Activated CD4-positive, alpha-beta T cell treated with anti-CD3 and anti-CD28 coated beads, Interleukin-2, amount 10 ng/mL, durations not matched to agents 7 days and 5 days (primary cell): ENCODE measurements at regions not wholly inside any gene's neighbourhood (a gene's known extent, or its start where the extent isn't known, plus 50 kb on each side); places are given as distances from the start of the nearest gene placed in this dataset.
"Not testable (repeated sequence)": the region's sequence is repeated elsewhere in the genome, so short reads cannot be mapped to it uniquely, and the experiment has no call there.

Experiments
- CTCF ChIA-PET: fragments of 350-600 bp; sonication (Branson Sonifier 250); formaldehyde crosslinking; loops from one replicate; lab custom pipeline; 2021; ENCODE audit warnings: antibody characterized with exemption; lab: Charles Lee
- POLR2A ChIA-PET: fragments of 350-600 bp; sonication (Branson Sonifier 250); formaldehyde crosslinking; loops from one replicate; lab custom pipeline; 2021; ENCODE audit warnings: antibody characterized with exemption; lab: Charles Lee
- DNase-seq: peaks from one replicate; pipeline ENCODE4 v3.0.0-alpha.2; 2020
- H3K27ac Mint-ChIP-seq: one replicate; pipeline ENCODE4 v1.8.0; 2021; ENCODE audit warnings: mild to moderate bottlenecking, moderate library complexity, mixed read lengths
- H3K27me3 Mint-ChIP-seq: one replicate; pipeline ENCODE4 v1.8.0; 2021; ENCODE audit warnings: mixed read lengths
- H3K36me3 Mint-ChIP-seq: one replicate; pipeline ENCODE4 v1.8.0; 2021; ENCODE audit warnings: low read depth, mixed read lengths
- H3K4me1 Mint-ChIP-seq: one replicate; pipeline ENCODE4 v1.8.0; 2021; ENCODE audit warnings: mixed read lengths
- H3K4me3 Mint-ChIP-seq: one replicate; pipeline ENCODE4 v1.8.0; 2021; ENCODE audit warnings: mild to moderate bottlenecking, moderate library complexity, mixed read lengths
- H3K9me3 Mint-ChIP-seq: one replicate; pipeline ENCODE4 v1.8.0; 2021; ENCODE audit warnings: mixed read lengths

- H3K9me3 Mint-ChIP-seq: peaks cover 9% of the 10 kb centered on the region
- peaks cover 8% of the 10 kb centered on the region for H3K36me3 Mint-ChIP-seq
- POLR2A ChIA-PET: no interaction called here
- peaks cover 2% of the 10 kb centered on the region for H3K27me3 Mint-ChIP-seq
- DNase-seq: no peak
- CTCF ChIA-PET: interaction anchor here (1.3 kb wide), 1 partner anchor 13 kb away, joined by 3 read pairs; no protein-coding TSS in a partner anchor
- no peak overlapping the region for H3K27ac Mint-ChIP-seq
- H3K4me1 Mint-ChIP-seq: peaks cover 9% of the 10 kb centered on the region
- H3K4me3 Mint-ChIP-seq: no peak overlapping the region
Observed at GRCh38 chr4:108417923-108418322, 202.5 kb upstream of the RPL34 start.

GRCh38 chr4:108416831-108417230, 203.5 kb upstream of the RPL34 start:
- no peak overlapping the region for H3K4me3 Mint-ChIP-seq
- H3K27ac Mint-ChIP-seq: no peak overlapping the region
- H3K9me3 Mint-ChIP-seq: peaks cover 5% of the 10 kb centered on the region
- peaks cover 9% of the 10 kb centered on the region for H3K4me1 Mint-ChIP-seq
- CTCF ChIA-PET: interaction anchor here (0.6 kb wide), 1 partner anchor 145 kb away, joined by 4 read pairs; no protein-coding TSS in a partner anchor
- DNase-seq: no peak
- POLR2A ChIA-PET: no interaction called here
- peaks cover 3% of the 10 kb centered on the region for H3K27me3 Mint-ChIP-seq
- peaks cover 3% of the 10 kb centered on the region for H3K36me3 Mint-ChIP-seq

- DNase-seq: no peak
- H3K4me3 Mint-ChIP-seq: no peak overlapping the region
- peaks cover 3% of the 10 kb centered on the region for H3K9me3 Mint-ChIP-seq
- CTCF ChIA-PET: no interaction called here
- peaks cover 1% of the 10 kb centered on the region for H3K36me3 Mint-ChIP-seq
- POLR2A ChIA-PET: no interaction called here
- no peak overlapping the region for H3K27ac Mint-ChIP-seq
- H3K4me1 Mint-ChIP-seq: peaks cover 9% of the 10 kb centered on the region
- H3K27me3 Mint-ChIP-seq: peaks cover 9% of the 10 kb centered on the region
Observed at GRCh38 chr4:108415389-108415788, 205.0 kb upstream of the RPL34 start.

GRCh38 chr4:108411836-108412235, 208.5 kb upstream of the RPL34 start:
- ChIA-PET POLR2A (no interaction called here), CTCF (no interaction called here)
- no peaks in the 10 kb centered on the region for H3K4me1 Mint-ChIP-seq
- peaks cover 11% of the 10 kb centered on the region for H3K27me3 Mint-ChIP-seq
- H3K27ac Mint-ChIP-seq: no peak overlapping the region
- no peaks in the 10 kb centered on the region for H3K36me3 Mint-ChIP-seq
- H3K4me3 Mint-ChIP-seq: no peak overlapping the region
- DNase-seq: no peak
- H3K9me3 Mint-ChIP-seq: peaks cover 3% of the 10 kb centered on the region

GRCh38 chr4:108409691-108410090, 210.7 kb upstream of the RPL34 start:
- peaks cover 11% of the 10 kb centered on the region for H3K27me3 Mint-ChIP-seq
- H3K4me3 Mint-ChIP-seq, CTCF ChIA-PET: not testable (repeated sequence)

GRCh38 chr4:108405586-108405985, 214.8 kb upstream of the RPL34 start:
- Mint-ChIP-seq H3K27ac (no peak overlapping the region), H3K36me3 (peaks cover 5% of the 10 kb centered on the region), H3K4me1 (no peaks in the 10 kb centered on the region), H3K27me3 (peaks cover 2% of the 10 kb centered on the region), H3K4me3 (no peak overlapping the region), H3K9me3 (peaks cover 18% of the 10 kb centered on the region)
- no peak for DNase-seq
- CTCF ChIA-PET: no interaction called here
- POLR2A ChIA-PET: no interaction called here

More at GRCh38 chr4:108409691-108410090, 210.7 kb upstream of the RPL34 start:
- H3K9me3 Mint-ChIP-seq: peaks cover 18% of the 10 kb centered on the region
- H3K4me1 Mint-ChIP-seq, DNase-seq, H3K27ac Mint-ChIP-seq, H3K36me3 Mint-ChIP-seq, POLR2A ChIA-PET: not testable (repeated sequence)

GRCh38 chr4:108400309-108400708, 220.1 kb upstream of the RPL34 start:
- Mint-ChIP-seq H3K27me3 (no peaks in the 10 kb centered on the region), H3K9me3 (peaks cover 4% of the 10 kb centered on the region), H3K27ac (no peak overlapping the region), H3K36me3 (no peaks in the 10 kb centered on the region), H3K4me1 (no peaks in the 10 kb centered on the region), H3K4me3 (no peak overlapping the region)
- DNase-seq: no peak
- ChIA-PET POLR2A (no interaction called here), CTCF (no interaction called here)

- H3K27me3 Mint-ChIP-seq: no peaks in the 10 kb centered on the region
- POLR2A ChIA-PET: no interaction called here
- DNase-seq: no peak
- CTCF ChIA-PET: no interaction called here
- H3K27ac Mint-ChIP-seq: no peak overlapping the region
- peaks cover 5% of the 10 kb centered on the region for H3K4me1 Mint-ChIP-seq
- peaks cover under 1% of the 10 kb centered on the region for H3K9me3 Mint-ChIP-seq
- H3K4me3 Mint-ChIP-seq: no peak overlapping the region
- no peaks in the 10 kb centered on the region for H3K36me3 Mint-ChIP-seq
Observed at GRCh38 chr4:108399610-108400265, 220.6 kb upstream of the RPL34 start.

- no peak overlapping the region for H3K4me3 Mint-ChIP-seq
- POLR2A ChIA-PET: no interaction called here
Observed at GRCh38 chr4:108398836-108399235, 221.5 kb upstream of the RPL34 start.

GRCh38 chr4:108398316-108398715, 222.1 kb upstream of the RPL34 start:
- H3K9me3 Mint-ChIP-seq: no peaks in the 10 kb centered on the region
- CTCF ChIA-PET: no interaction called here
- no peaks in the 10 kb centered on the region for H3K36me3 Mint-ChIP-seq
- H3K27ac Mint-ChIP-seq: no peak overlapping the region
- peaks cover 5% of the 10 kb centered on the region for H3K4me1 Mint-ChIP-seq
- POLR2A ChIA-PET: no interaction called here
- DNase-seq: no peak
- no peaks in the 10 kb centered on the region for H3K27me3 Mint-ChIP-seq
- no peak overlapping the region for H3K4me3 Mint-ChIP-seq

More at GRCh38 chr4:108398836-108399235, 221.5 kb upstream of the RPL34 start:
- Mint-ChIP-seq H3K36me3 (no peaks in the 10 kb centered on the region), H3K27me3 (no peaks in the 10 kb centered on the region), H3K4me1 (peaks cover 5% of the 10 kb centered on the region), H3K9me3 (no peaks in the 10 kb centered on the region), H3K27ac (no peak overlapping the region)
- CTCF ChIA-PET: no interaction called here
- DNase-seq: no peak

- no peaks in the 10 kb centered on the region for H3K36me3 Mint-ChIP-seq
- no peak overlapping the region for H3K4me3 Mint-ChIP-seq
- CTCF ChIA-PET: no interaction called here
- H3K27me3 Mint-ChIP-seq: no peaks in the 10 kb centered on the region
- no peaks in the 10 kb centered on the region for H3K9me3 Mint-ChIP-seq
- DNase-seq: no peak
- H3K27ac Mint-ChIP-seq: no peak overlapping the region
- peaks cover 5% of the 10 kb centered on the region for H3K4me1 Mint-ChIP-seq
- POLR2A ChIA-PET: no interaction called here
Observed at GRCh38 chr4:108397850-108398249, 222.5 kb upstream of the RPL34 start.

- H3K36me3 Mint-ChIP-seq: no peaks in the 10 kb centered on the region
- H3K27me3 Mint-ChIP-seq: no peaks in the 10 kb centered on the region
- H3K9me3 Mint-ChIP-seq: no peaks in the 10 kb centered on the region
- no peak overlapping the region for H3K27ac Mint-ChIP-seq
- H3K4me3 Mint-ChIP-seq: no peak overlapping the region
- CTCF ChIA-PET: no interaction called here
- DNase-seq: no peak
- peaks cover 5% of the 10 kb centered on the region for H3K4me1 Mint-ChIP-seq
- POLR2A ChIA-PET: no interaction called here
Observed at GRCh38 chr4:108396900-108397497, 223.4 kb upstream of the RPL34 start.

GRCh38 chr4:108395786-108396185, 224.6 kb upstream of the RPL34 start:
- DNase-seq: no peak
- Mint-ChIP-seq H3K36me3 (no peaks in the 10 kb centered on the region), H3K4me1 (peaks cover 5% of the 10 kb centered on the region), H3K9me3 (no peaks in the 10 kb centered on the region), H3K27me3 (no peaks in the 10 kb centered on the region), H3K27ac (no peak overlapping the region), H3K4me3 (no peak overlapping the region)
- CTCF ChIA-PET: interaction anchor here (0.6 kb wide), 1 partner anchor 208 kb away, joined by 3 read pairs; no protein-coding TSS in a partner anchor
- POLR2A ChIA-PET: no interaction called here
